HepG2 (cell line): ENCODE measurements at regions not wholly inside any gene's neighbourhood (a gene's known extent, or its start where the extent isn't known, plus 50 kb on each side); places are given as distances from the start of the nearest gene placed in this dataset.

Source experiments
- ATAC-seq: fragments of 200-7000 bp; cut with Tn5 transposase; 3 replicates; pipeline ENCODE4 v1.9.1; 2020; ENCODE audit warnings: mild to moderate bottlenecking, moderate library complexity
- BruUV-seq: library from RNA; stranded (reverse); fragments of 400-500 nt; replicated peaks from 2 replicates; lab custom pipeline; 2021; lab: Mats Ljungman, UMichigan
- CTCF ChIA-PET: fragments of 300-600 bp; formaldehyde crosslinking; extraction: SDS; loops from one replicate; lab custom pipeline; 2021; ENCODE audit warnings: low total read pairs, inconsistent platforms, low intra/inter-chr PET ratio; lab: Yijun Ruan, JAX
- POLR2A ChIA-PET: fragments of 350-600 bp; sonication (Branson Sonifier 250); formaldehyde crosslinking; loops from one replicate; lab custom pipeline; 2020; ENCODE audit warnings: antibody characterized with exemption, inconsistent platforms; lab: Yijun Ruan, JAX
- DNase-seq: peaks from one replicate; pipeline ENCODE4 v3.0.0-alpha.2; 2015; ENCODE audit warnings: low spot score
- FAIRE-seq: peaks from 3 replicates; lab custom pipeline; 2011; peaks lifted over from hg19 to GRCh38; lab: Jason Lieb, UNC
- H2AFZ ChIP-seq: one replicate; pipeline ENCODE4 v1.6.1; 2011; ENCODE audit warnings: low read length, inconsistent platforms
- H3K27ac ChIP-seq: fragments of 300-600 bp; 3 replicates; pipeline ENCODE4 v1.8.0; 2011; ENCODE audit warnings: mixed run types, mild to moderate bottlenecking, mixed read lengths, low read length, inconsistent platforms; ENCODE audit not compliant: insufficient read depth; ENCODE audit errors: extremely low read length
- H3K27me3 ChIP-seq, 2 experiments: fragments of 200-600 bp in 1 of 2; 2 replicates in 1 of 2; 3 replicates in 1 of 2; pipeline versions ENCODE4 v1.6.0 to v1.8.0; 2011; ENCODE audit warnings: low read length in 2 of 2, mild to moderate bottlenecking in 2 of 2, moderate library complexity in 2 of 2, inconsistent platforms in 1 of 2; ENCODE audit not compliant: insufficient read depth in 2 of 2, control insufficient read depth in 1 of 2
- H3K36me3 ChIP-seq, 2 experiments: fragments of 200-600 bp in 1 of 2; replicated peaks in 1 of 2; 2 replicates in 1 of 2; 3 replicates in 1 of 2; pipeline versions ENCODE4 v1.5.1 to v1.8.0; 2011; ENCODE audit warnings: low read length in 2 of 2, inconsistent platforms in 1 of 2; ENCODE audit not compliant: insufficient read depth in 2 of 2, control insufficient read depth in 1 of 2
- H3K4me1 ChIP-seq: 2 replicates; pipeline ENCODE4 v1.5.1; 2012; ENCODE audit warnings: low read length, inconsistent platforms; ENCODE audit not compliant: insufficient read depth
- H3K4me2 ChIP-seq: 2 replicates; pipeline ENCODE4 v1.6.0; 2011; ENCODE audit warnings: low read depth, low read length, inconsistent platforms
- H3K4me3 ChIP-seq, 3 experiments: fragments of 200-600 bp in 1 of 3; sonication (generic), shearing (Covaris generic) in 1 of 3; replicated peaks in 1 of 3; 2 replicates each; pipeline ENCODE4 v1.5.1; 2011 to 2016; ENCODE audit warnings: low read length in 3 of 3, inconsistent platforms in 2 of 3, low read depth in 2 of 3, mild to moderate bottlenecking in 2 of 3, control low read depth in 1 of 3, mixed read lengths in 1 of 3; ENCODE audit not compliant: insufficient read depth in 1 of 3
- H3K79me2 ChIP-seq: one replicate; pipeline ENCODE4 v1.6.1; 2011; ENCODE audit warnings: low read length, inconsistent platforms; ENCODE audit not compliant: insufficient read depth
- H3K9ac ChIP-seq: 2 replicates; pipeline ENCODE4 v1.6.0; 2011; ENCODE audit warnings: mild to moderate bottlenecking, low read depth, low read length, inconsistent platforms; ENCODE audit not compliant: insufficient read depth
- H3K9me3 ChIP-seq: 2 replicates; pipeline ENCODE4 v1.5.1; 2012; ENCODE audit warnings: mild to moderate bottlenecking, low read length
- H4K20me1 ChIP-seq: 2 replicates; pipeline ENCODE4 v1.6.0; 2011; ENCODE audit warnings: inconsistent platforms, mild to moderate bottlenecking, low read length, moderate library complexity; ENCODE audit not compliant: insufficient read depth
- FOXP4 ChIP-seq: sonication (generic); formaldehyde crosslinking; IDR thresholded peaks from 2 replicates; pipeline ENCODE4 v1.4.0; 2020; ENCODE audit warnings: missing genetic modification reagents
- HMGA1 ChIP-seq: sonication (generic); formaldehyde crosslinking; conservative IDR thresholded peaks from 2 replicates; pipeline ENCODE4 v1.4.0; 2020; ENCODE audit warnings: missing genetic modification reagents
- KLF12 ChIP-seq: sonication (generic); formaldehyde crosslinking; IDR thresholded peaks from 2 replicates; pipeline ENCODE4 v1.4.0; 2020; ENCODE audit warnings: missing genetic modification reagents, borderline replicate concordance
- PBX3 ChIP-seq: sonication (generic); formaldehyde crosslinking; IDR thresholded peaks from 2 replicates; pipeline ENCODE4 v1.8.1; 2023; ENCODE audit warnings: missing genetic modification reagents, inconsistent platforms, borderline replicate concordance
- SATB2 ChIP-seq: sonication (generic); formaldehyde crosslinking; IDR thresholded peaks from 2 replicates; pipeline ENCODE4 v1.5.0; 2020; ENCODE audit warnings: missing genetic modification reagents
- SNAI1 ChIP-seq: sonication (generic); formaldehyde crosslinking; IDR thresholded peaks from 2 replicates; pipeline ENCODE4 v1.5.0; 2020; ENCODE audit warnings: mild to moderate bottlenecking, missing genetic modification reagents, borderline replicate concordance
- ZKSCAN1 ChIP-seq: fragments of 150-350 bp; IDR thresholded peaks from 2 replicates; pipeline ENCODE4 v1.6.1; 2014; ENCODE audit warnings: low read length
- ZNF136 ChIP-seq: sonication (generic); formaldehyde crosslinking; IDR thresholded peaks from 2 replicates; pipeline ENCODE4 v1.8.1; 2022; ENCODE audit warnings: low read depth, mild to moderate bottlenecking, moderate library complexity, missing genetic modification reagents
- ZNF234 ChIP-seq: sonication (generic); formaldehyde crosslinking; conservative IDR thresholded peaks from 2 replicates; pipeline ENCODE4 v1.5.1; 2020; ENCODE audit warnings: mild to moderate bottlenecking, missing genetic modification reagents
- ZNF354B ChIP-seq: sonication (generic); formaldehyde crosslinking; IDR thresholded peaks from 2 replicates; pipeline ENCODE4 v1.8.0; 2022; ENCODE audit warnings: mild to moderate bottlenecking, missing genetic modification reagents
- ZNF740 ChIP-seq: sonication (generic); formaldehyde crosslinking; IDR thresholded peaks from 2 replicates; pipeline ENCODE4 v1.4.0; 2020; ENCODE audit warnings: missing genetic modification reagents
- ZNF879 ChIP-seq: sonication (generic); formaldehyde crosslinking; IDR thresholded peaks from 2 replicates; pipeline ENCODE4 v1.8.1; 2023; ENCODE audit warnings: missing genetic modification reagents
- WGBS: methylation state at CpG from one replicate; pipeline ENCODE4 v1.1.6; 2017; ENCODE audit warnings: low lambda C conversion rate; 5-methylcytosine and 5-hydroxymethylcytosine counted together
- in situ Hi-C: cut with HindIII; loops from 2 replicates; pipeline ENCODE4 v1.10.0; 2017; ENCODE audit warnings: low pct_unique_long_range_greater_than_20kb; ENCODE audit not compliant: extremely low pct_ligation_motif_present
- intact Hi-C: fragments of 100-400 bp; cut with micrococcal nuclease; formaldehyde crosslinking; loops from one replicate; pipeline ENCODE4 v1.10.0; 2022; ENCODE audit not compliant: unreplicated experiment
- TF ChIP-seq, protein P1 (sequence below): IDR thresholded peaks from 2 replicates; pipeline ENCODE4 v1.6.1; 2016; ENCODE audit warnings: missing genetic modification reagents, missing compliant biosample characterization

- no peak overlapping the region for H3K4me2 ChIP-seq
- BruUV-seq: no TSS peak
- no peaks in the 10 kb centered on the region for H3K79me2 ChIP-seq
- no peak overlapping the region for H2AFZ ChIP-seq
- CTCF ChIA-PET: no interaction called here
- intact Hi-C loops (no loop called here), in situ Hi-C loops (no loop called here)
- no peak overlapping the region for H3K27ac ChIP-seq
- no peaks in the 10 kb centered on the region for H4K20me1 ChIP-seq
- no peak overlapping the region for H3K4me3 ChIP-seq
- H3K9me3 ChIP-seq: no peaks in the 10 kb centered on the region
- FAIRE-seq: no peak
- no peak for ATAC-seq
- POLR2A ChIA-PET: no interaction called here
- no peaks in the 10 kb centered on the region for H3K4me1 ChIP-seq
- 5% methylated on average over 6 of the region's 11 CpGs for WGBS
- TF ChIP-seq, protein P1, sequence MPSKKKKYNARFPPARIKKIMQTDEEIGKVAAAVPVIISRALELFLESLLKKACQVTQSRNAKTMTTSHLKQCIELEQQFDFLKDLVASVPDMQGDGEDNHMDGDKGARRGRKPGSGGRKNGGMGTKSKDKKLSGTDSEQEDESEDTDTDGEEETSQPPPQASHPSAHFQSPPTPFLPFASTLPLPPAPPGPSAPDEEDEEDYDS (CRISPR knock-in tag): no peak
- TF ChIP-seq FOXP4 (no peak), ZNF136 (CRISPR knock-in tag) (no peak), ZNF354B (no peak), ZNF234 (CRISPR knock-in tag) (no peak), ZNF879 (CRISPR knock-in tag) (no peak)
- no peak for DNase-seq
- no peaks in the 10 kb centered on the region for H3K36me3 ChIP-seq
- no peaks in the 10 kb centered on the region for H3K27me3 ChIP-seq
- no peak overlapping the region for H3K9ac ChIP-seq
These were observed 338.2 kb upstream of the SMIM30 start for GRCh38 chr7:113456533-113456932.

- H3K27me3 ChIP-seq: no peaks in the 10 kb centered on the region
- no peaks in the 10 kb centered on the region for H3K4me1 ChIP-seq
- WGBS: 42% methylated on average over 3 of the region's 3 CpGs
- no peak overlapping the region for H3K27ac ChIP-seq
- ChIA-PET CTCF (no interaction called here), POLR2A (no interaction called here)
- DNase-seq: no peak
- no peak overlapping the region for H3K4me2 ChIP-seq
- no peaks in the 10 kb centered on the region for H3K79me2 ChIP-seq
- no peak for ATAC-seq
- no peaks in the 10 kb centered on the region for H3K36me3 ChIP-seq
- BruUV-seq: no TSS peak
- no peaks in the 10 kb centered on the region for H4K20me1 ChIP-seq
- FAIRE-seq: no peak
- intact Hi-C loops (no loop called here), in situ Hi-C loops (no loop called here)
- no peak overlapping the region for H3K9ac ChIP-seq
- no peak overlapping the region for H2AFZ ChIP-seq
- H3K9me3 ChIP-seq: no peaks in the 10 kb centered on the region
- H3K4me3 ChIP-seq: no peak overlapping the region
- TF ChIP-seq SATB2 (no peak), ZKSCAN1 (no peak), HMGA1 (CRISPR knock-in tag) (no peak), ZNF740 (CRISPR knock-in tag) (no peak), SNAI1 (CRISPR knock-in tag) (no peak), KLF12 (CRISPR knock-in tag) (no peak), PBX3 (no peak)
These were observed 336.3 kb upstream of the SMIM30 start for GRCh38 chr7:113454597-113455169.
